GM12891 (cell line): ENCODE measurements at regions not wholly inside any gene's neighbourhood (a gene's known extent, or its start where the extent isn't known, plus 50 kb on each side); places are given as distances from the start of the nearest gene placed in this dataset.

Experiments
- POLR2A ChIP-seq: IDR thresholded peaks from 2 replicates; pipeline ENCODE4 v1.6.1; 2011; ENCODE audit warnings: low read depth, low read length, control low read depth
- POLR2AphosphoS5 ChIP-seq: IDR thresholded peaks from 2 replicates; pipeline ENCODE4 v1.6.1; 2011; ENCODE audit warnings: low read depth, low read length, control low read depth
- TAF1 ChIP-seq: IDR thresholded peaks from 2 replicates; pipeline ENCODE4 v1.6.1; 2011; ENCODE audit warnings: low read depth, low read length, control low read depth

GRCh38 chr16:26491101-26491670 lies 575.5 kb upstream of the C16orf82 start:
- TF ChIP-seq TAF1 (no peak), POLR2A (no peak), POLR2AphosphoS5 (no peak)
